Renal cortex interstitium (tissue), 11 donors: ENCODE measurements at regions not wholly inside any gene's neighbourhood (a gene's known extent, or its start where the extent isn't known, plus 50 kb on each side); places are given as distances from the start of the nearest gene placed in this dataset.

Experiments
- DNase-seq, 11 donors: peaks; one replicate each; pipeline ENCODE4 v3.0.0-alpha.2; 2013; ENCODE audit warnings: low read depth in 9 of 11, low spot score in 4 of 11; ENCODE audit errors: extremely low read depth in 1 of 11

DNA sequence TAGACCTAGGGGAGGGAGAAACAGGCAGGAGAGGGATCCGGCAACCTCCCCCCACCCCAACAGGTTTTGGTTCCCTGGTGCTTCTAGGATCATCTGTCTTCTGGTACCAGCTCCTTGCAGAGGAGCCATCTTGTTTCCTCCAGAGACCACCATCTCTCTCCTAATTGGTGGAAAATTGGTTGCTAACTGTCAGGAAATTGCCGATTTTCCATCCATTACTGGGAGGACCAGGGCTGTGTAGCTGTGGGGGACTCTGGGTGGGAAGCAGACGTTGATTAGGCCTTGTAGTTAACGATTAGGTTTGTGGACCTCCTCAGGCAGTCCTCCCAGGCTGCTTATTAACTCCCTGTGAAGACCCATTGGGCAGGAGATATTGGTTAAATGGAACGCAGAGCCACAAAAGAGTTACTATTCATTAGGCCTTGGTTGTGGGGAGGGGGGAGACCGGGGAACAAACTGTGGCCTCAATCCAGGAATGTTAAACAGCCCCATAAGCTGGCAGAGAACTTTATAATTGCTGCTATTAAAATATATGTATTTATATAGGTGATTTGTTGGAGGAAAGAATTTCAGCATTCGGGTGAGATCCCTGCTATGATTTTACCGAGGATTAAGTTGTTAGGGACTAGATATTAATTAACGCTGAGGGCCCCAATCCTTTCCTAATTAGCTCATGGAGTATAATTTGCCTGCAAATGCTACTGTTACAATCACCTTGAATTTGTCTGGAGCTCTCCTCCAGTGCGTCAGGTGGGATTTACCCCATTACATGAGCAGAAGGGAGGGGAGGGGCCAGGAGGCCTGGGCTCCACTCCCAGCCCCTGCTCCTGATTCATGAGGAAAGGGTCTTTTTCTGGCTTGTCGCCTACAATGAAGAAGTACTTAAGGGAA is 61.2 kb upstream of the TRABD2B start:
- no peak for DNase-seq

DNA sequence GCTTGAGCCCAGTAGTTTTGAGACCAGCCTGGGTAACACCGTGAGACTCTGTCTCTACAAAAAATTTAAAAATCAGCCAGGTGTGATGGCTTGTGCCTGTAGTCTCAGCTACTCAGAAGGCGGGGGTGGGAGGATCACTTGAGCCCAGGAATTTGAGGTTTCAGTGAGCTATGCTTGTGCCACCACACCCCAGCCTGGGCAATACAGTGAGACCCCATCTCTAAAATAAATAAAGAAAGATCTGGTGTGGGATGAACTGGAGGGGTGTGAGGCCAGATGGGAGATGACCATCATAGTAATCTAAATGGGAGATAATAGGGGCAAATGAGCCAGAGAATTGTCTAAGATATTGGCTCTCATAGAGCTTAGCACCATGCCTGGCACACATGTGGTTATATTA is 60.1 kb upstream of the TRABD2B start:
- DNase-seq: no peak

DNA sequence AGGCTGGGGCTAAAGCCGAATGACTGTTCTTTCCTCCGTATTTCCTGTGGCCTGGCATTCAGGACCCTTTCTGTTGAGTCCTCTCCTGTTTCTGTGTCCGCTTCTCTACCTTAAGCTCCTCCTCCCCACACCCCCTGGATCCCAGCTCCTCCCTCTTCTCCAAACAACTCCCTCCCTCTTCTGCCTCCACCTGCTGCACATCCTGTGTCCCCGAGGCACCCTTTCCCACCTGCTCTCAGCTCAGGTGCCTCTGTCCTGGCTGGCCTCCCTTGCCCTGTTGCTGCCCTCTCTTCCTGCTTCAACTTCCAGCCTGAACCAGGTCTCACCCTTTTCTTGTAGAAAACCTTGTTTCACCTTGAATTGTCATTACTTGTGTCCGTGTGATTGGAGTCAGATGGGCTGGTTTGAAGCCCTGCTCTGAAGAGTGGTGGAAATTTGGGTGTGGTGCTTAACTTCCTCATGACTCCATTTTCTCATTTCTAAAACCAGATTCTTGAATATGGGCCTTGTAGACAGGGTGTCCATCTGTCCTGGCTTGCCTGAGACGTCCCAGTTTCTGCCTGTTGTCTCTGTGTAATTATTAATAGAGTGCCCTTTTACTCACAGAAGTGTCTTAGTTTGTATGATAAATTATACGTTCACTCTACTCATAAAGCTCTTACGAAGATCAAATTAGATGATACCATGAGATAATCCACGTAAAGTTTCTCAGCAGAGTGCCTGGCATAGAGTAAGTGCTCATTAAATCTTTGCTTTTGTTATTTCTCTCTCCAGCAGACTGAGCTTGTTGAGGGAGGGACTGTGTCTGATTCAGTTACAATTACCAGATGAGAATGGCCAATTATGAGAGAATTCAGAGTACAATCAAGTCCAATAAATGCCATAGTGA is 58.9 kb upstream of the TRABD2B start:
- no peak for DNase-seq

DNA sequence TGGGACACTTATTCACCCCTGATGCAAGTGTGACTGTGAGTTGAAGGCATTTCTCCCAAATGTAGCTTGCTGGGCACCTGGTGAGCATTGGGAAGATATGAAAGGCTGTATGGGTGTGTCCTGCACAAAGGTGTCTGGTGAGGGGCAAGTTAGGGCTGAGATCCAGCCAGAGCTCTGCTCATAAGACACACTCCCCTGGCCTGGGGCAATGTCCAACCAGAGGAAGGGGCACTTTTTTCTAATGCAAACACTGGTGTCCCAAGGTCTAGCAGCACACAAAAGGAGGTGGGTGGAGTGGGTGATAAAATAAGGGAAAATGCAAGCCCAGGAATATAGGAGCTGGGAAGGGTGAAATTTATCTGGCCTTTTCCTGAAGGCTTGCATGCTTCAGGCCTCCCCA is 57.0 kb upstream of the TRABD2B start:
- DNase-seq: no peak

DNA sequence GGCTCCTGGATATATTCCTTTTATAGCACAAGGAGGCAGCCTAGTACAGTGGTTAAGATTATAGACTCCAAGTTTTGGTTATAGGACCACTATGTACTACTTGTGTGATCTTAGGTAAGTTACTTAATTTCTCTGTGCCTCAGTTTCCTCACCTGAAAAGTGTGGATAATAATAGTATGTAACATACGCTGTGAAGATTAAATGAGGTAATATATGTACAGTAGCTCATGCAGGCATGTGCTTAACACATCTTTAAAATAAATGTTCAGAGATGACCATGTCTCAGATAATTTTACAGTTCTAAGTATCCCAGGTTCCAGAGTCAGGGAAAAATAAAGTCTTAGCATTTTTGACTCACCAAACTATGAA is 55.7 kb upstream of the TRABD2B start:
- no peak for DNase-seq

DNA sequence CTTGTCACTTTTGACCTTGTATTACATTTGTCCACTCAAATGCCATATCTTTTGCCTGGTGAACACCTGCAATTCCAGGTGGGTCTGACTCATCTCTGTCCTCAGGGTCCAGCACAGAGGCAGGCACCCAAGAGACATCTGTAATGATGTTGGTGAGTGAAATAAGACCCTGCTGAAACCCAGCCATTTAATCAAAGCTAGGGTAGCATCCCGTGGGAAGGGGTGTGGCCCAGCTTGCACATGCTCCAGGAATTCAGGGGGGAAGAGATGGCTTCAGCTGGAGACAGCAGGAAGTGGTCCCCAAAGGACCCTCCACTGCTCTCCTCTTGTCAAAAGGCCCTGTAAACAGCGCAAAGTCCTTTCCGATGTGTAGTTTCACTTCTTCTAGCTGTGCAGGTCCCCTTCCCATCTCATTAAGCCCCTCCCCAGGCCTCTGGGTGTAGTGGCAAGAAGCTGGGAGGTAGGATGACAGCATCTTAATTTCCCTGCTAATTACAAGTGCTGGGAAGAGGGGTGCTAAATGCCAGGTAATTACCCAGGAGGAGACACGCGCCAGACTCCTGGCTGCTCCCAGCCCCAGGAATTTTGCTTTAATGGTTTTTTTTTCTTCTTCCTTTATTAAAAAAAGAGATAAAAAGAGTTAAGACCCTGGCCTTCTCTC is 54.4 kb upstream of the TRABD2B start:
- no peak for DNase-seq

DNA sequence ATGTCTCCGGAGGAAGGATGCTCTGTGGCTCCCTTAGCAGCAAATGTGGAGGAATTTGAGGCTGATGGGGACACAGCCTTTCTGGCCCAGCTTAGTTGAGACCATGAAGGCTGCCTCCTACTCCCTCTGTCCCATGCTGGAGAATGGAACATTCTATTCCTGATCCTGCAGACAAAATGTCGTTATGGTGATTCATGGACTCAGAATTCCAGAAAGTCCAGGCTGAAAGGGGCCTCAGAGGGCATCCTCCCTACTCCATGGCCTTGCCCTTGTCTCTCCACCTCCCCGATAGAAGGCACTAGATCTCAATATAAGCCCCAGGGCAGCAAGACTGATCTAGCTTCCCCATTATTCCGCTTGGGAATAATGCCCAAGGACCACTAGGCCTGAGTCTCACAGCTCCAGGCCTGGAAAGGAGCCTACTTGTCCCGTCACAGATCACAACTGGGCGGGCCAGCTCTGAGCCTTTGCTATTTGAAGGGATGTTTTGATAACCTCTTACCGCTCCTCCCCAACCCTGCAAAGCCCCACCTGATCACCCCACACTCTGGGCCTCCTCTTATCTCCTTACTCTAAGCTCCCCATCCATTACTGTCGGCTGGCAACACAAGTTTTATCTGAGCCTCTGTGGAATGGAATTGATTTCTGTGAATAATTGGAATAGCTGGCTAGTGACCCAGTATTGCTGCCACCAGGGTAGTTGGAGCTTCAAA is 52.8 kb upstream of the TRABD2B start:
- no peak for DNase-seq

DNA sequence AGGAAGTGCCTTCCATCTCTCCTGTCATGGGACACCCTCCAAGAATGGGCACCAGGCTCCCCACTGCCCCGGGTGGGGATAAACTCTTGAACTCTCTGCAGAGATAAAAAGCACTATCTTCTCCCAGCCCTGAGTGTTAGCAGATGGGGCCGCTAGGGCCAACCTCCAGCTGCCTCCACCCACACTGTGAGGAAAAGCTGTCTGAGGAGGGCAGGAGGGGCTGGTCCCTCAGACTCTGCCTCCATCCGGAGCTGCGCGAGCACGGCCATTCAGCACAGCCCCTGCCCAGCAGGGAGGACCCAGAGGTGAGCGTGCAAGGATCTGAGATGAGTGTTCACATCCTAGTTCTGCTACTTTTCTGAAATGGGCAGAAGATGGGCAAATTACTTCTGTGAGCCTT is 51.8 kb upstream of the TRABD2B start:
- no peak for DNase-seq

DNA sequence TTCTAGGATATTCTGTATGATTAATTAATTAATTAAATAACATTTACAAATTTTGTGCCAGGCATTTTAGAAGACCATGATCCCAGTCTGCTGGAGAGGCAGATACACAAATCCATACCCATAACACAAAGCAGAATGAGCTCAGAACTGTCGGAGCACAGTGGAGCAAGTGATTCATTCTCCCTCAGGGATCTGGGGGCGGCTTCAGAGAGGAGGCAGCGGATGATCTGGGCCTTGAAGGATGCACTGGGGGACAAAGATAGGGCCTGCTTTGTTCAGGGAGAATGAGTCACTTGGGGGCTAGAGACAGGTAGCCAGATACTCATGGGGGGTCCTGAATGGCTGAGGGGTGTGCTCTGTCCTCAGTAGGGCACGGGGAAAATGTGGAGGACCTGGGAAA is 50.9 kb upstream of the TRABD2B start:
- no peak for DNase-seq

DNA sequence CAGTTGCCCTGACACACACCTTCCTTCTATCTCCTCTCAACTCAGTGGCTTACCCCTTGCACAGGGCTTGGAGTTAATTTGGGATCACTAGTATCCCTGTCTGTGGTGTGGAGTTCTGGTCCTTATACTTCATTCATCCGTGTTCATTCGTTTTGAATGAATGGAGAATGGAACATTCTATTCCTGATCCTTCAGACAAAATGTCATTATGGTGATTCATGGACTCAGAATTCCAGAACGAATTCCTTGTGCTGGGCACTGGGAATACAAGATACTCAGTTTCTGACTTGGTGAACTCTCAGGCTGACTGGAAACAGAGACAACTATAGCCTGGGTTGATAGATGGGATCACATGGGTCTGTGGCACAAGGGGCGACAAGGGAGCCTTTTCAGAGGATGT is 49.9 kb upstream of the TRABD2B start:
- DNase-seq: no peak
